Mesendoderm (in vitro differentiated cells): ENCODE measurements at regions not wholly inside any gene's neighbourhood (a gene's known extent, or its start where the extent isn't known, plus 50 kb on each side); places are given as distances from the start of the nearest gene placed in this dataset.

Experiments used
- DNase-seq: peaks from one replicate; pipeline ENCODE4 v3.0.0; 2013
- H2AK5ac ChIP-seq: 2 replicates; pipeline ENCODE4 v1.6.1; 2013; ENCODE audit warnings: low read length, inconsistent platforms
- H2BK120ac ChIP-seq: 2 replicates; pipeline ENCODE4 v1.6.1; 2013; ENCODE audit warnings: low read depth, mild to moderate bottlenecking, low read length, moderate library complexity, mixed read lengths
- H2BK15ac ChIP-seq: replicated peaks from 2 replicates; pipeline ENCODE4 v1.6.1; 2013; ENCODE audit warnings: low read depth, mild to moderate bottlenecking, moderate library complexity
- H2BK5ac ChIP-seq: 2 replicates; pipeline ENCODE4 v1.6.1; 2013; ENCODE audit warnings: low read length, inconsistent platforms
- H3K18ac ChIP-seq: 2 replicates; pipeline ENCODE4 v1.6.1; 2013; ENCODE audit warnings: mild to moderate bottlenecking, low read length, mixed read lengths
- H3K23ac ChIP-seq: one replicate; pipeline ENCODE4 v1.6.1; 2013; ENCODE audit warnings: low read length
- H3K27ac ChIP-seq: 2 replicates; pipeline ENCODE4 v1.5.1; 2013; ENCODE audit warnings: low read depth, mild to moderate bottlenecking, inconsistent platforms, low read length, moderate library complexity
- H3K27me3 ChIP-seq: 2 replicates; pipeline ENCODE4 v1.6.1; 2013; ENCODE audit warnings: low read length, control low read depth, mild to moderate bottlenecking, inconsistent platforms; ENCODE audit not compliant: insufficient read depth, poor library complexity
- H3K36me3 ChIP-seq: 2 replicates; pipeline ENCODE4 v1.6.1; 2013; ENCODE audit warnings: low read length, inconsistent platforms; ENCODE audit not compliant: control insufficient read depth, insufficient read depth
- H3K4ac ChIP-seq: one replicate; pipeline ENCODE4 v1.6.1; 2013; ENCODE audit warnings: low read depth, mild to moderate bottlenecking, low read length, moderate library complexity
- H3K4me1 ChIP-seq: 2 replicates; pipeline ENCODE4 v1.6.1; 2013; ENCODE audit warnings: low read depth, low read length, inconsistent platforms; ENCODE audit not compliant: control insufficient read depth
- H3K4me2 ChIP-seq: 2 replicates; pipeline ENCODE4 v1.6.1; 2013; ENCODE audit warnings: low read length
- H3K4me3 ChIP-seq: 2 replicates; pipeline ENCODE4 v1.5.1; 2013; ENCODE audit warnings: mild to moderate bottlenecking, low read length
- H3K56ac ChIP-seq: one replicate; pipeline ENCODE4 v1.6.1; 2013; ENCODE audit warnings: low read length
- H3K79me1 ChIP-seq: 2 replicates; pipeline ENCODE4 v1.6.1; 2013; ENCODE audit warnings: low read length, inconsistent platforms
- H3K79me2 ChIP-seq: 2 replicates; pipeline ENCODE4 v1.6.1; 2013; ENCODE audit warnings: mild to moderate bottlenecking, low read length; ENCODE audit not compliant: control insufficient read depth, insufficient read depth
- H3K9ac ChIP-seq: 2 replicates; pipeline ENCODE4 v1.6.1; 2013; ENCODE audit warnings: low read length, inconsistent platforms
- H4K5ac ChIP-seq: one replicate; pipeline ENCODE4 v1.6.1; 2013; ENCODE audit warnings: low read length
- H4K8ac ChIP-seq: one replicate; pipeline ENCODE4 v1.6.1; 2013; ENCODE audit warnings: low read depth, mild to moderate bottlenecking, control low read depth, low read length, moderate library complexity
- whole genome bisulfite sequencing: extraction: QIAGEN DNeasy Blood & Tissue Kit; methylation state at CpG from one replicate; pipeline ENCODE4 v1.1.7; 2013; ENCODE audit warnings: low lambda C conversion rate, missing lambda C conversion rate; ENCODE audit not compliant: insufficient coverage; ENCODE audit errors: extremely low coverage; 5-methylcytosine and 5-hydroxymethylcytosine counted together

DNA sequence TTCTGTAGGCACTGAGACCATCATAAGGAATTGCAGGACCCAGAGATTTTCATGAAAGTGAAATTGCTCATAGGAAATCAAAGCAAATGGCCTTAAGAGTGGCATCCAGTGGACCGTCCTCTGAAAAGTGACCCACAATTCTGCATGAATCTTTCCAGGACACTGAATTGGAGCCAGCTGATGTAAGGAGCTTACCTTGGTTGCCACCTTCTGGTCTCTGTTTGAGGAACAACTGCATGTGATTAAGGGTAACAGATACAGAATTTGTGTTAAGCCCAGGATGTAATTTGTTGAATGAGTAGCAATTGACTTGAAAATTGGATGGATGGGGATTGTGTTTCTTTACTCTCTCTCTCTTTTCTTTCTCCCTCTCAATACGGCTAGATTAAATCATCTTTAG lies 49.9 kb upstream of the GAS1 start:
- no peaks in the 10 kb centered on the region for H3K27me3 ChIP-seq
- no peak overlapping the region for H3K23ac ChIP-seq
- H3K27ac ChIP-seq: no peak overlapping the region
- H3K18ac ChIP-seq: no peak overlapping the region
- no peak overlapping the region for H2BK120ac ChIP-seq
- H4K5ac ChIP-seq: no peak overlapping the region
- H3K56ac ChIP-seq: no peak overlapping the region
- no peak overlapping the region for H2BK5ac ChIP-seq
- H3K4me1 ChIP-seq: no peaks in the 10 kb centered on the region
- H3K4me3 ChIP-seq: no peak overlapping the region
- WGBS: no CpG with 5 or more reads among the region's 2 CpGs
- no peak overlapping the region for H3K9ac ChIP-seq
- H3K4me2 ChIP-seq: no peak overlapping the region
- no peaks in the 10 kb centered on the region for H3K79me1 ChIP-seq
- no peak for DNase-seq
- no peak overlapping the region for H4K8ac ChIP-seq
- H2AK5ac ChIP-seq: no peak overlapping the region
- H3K36me3 ChIP-seq: no peaks in the 10 kb centered on the region
- H3K79me2 ChIP-seq: no peaks in the 10 kb centered on the region
- H2BK15ac ChIP-seq: no peak overlapping the region
- no peak overlapping the region for H3K4ac ChIP-seq

DNA sequence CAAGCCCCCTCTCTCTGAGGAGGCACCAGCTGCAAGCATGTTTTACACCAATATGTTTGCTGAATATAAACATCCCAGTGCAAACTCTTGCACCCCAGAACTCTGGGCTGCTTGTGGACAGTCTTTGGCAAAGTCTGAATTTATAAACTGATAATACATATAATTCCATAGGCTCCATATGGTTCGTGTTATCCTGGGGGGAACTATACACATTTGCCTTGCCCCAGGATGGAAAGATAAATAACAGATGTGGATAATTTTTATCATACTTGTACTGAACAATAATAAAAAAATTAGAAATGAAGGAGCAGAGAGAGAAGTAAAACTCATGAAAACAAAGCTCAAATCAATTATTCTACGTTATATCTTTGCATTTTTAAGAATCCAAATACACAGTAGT lies 50.6 kb upstream of the GAS1 start:
- Histone ChIP-seq H3K9ac (no peak overlapping the region), H3K4me2 (no peak overlapping the region), H3K18ac (no peak overlapping the region), H4K8ac (no peak overlapping the region), H3K23ac (no peak overlapping the region), H2BK5ac (no peak overlapping the region), H2BK15ac (no peak overlapping the region), H3K4me3 (no peak overlapping the region), H3K56ac (no peak overlapping the region), H3K79me2 (no peaks in the 10 kb centered on the region), H3K27ac (no peak overlapping the region), H3K4ac (no peak overlapping the region), H2AK5ac (no peak overlapping the region), H4K5ac (no peak overlapping the region), H2BK120ac (no peak overlapping the region), H3K79me1 (no peaks in the 10 kb centered on the region), H3K27me3 (no peaks in the 10 kb centered on the region), H3K4me1 (no peaks in the 10 kb centered on the region), H3K36me3 (no peaks in the 10 kb centered on the region)
- no CpG with 5 or more reads among the region's 2 CpGs for WGBS
- no peak for DNase-seq

DNA sequence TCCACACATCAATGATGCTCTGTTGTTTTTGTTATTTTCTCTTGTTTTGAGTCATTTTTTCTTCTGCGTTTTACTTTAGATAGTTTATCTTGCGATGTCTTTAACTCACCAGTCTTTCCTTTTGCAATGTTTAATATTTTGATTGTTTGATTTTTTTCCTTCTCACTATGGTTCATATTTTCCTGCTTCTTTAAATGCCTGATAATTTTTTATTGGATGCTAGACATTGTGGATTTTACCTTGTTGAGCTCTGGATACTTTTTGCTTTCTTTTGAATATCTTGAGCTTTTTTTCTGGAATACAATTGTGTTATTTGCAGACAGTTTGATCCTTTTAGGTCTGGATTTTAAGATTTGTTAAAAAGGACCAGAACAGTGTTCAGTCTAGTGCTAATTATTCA lies 55.2 kb upstream of the GAS1 start:
- Histone ChIP-seq H3K4ac (no peak overlapping the region), H3K56ac (no peak overlapping the region), H3K79me2 (no peaks in the 10 kb centered on the region), H4K8ac (no peak overlapping the region), H3K4me2 (no peak overlapping the region), H4K5ac (no peak overlapping the region), H2AK5ac (no peak overlapping the region), H2BK120ac (no peak overlapping the region), H3K27ac (no peak overlapping the region), H2BK5ac (no peak overlapping the region), H3K79me1 (no peaks in the 10 kb centered on the region), H3K9ac (no peak overlapping the region), H3K4me3 (no peak overlapping the region), H3K4me1 (no peaks in the 10 kb centered on the region), H3K27me3 (no peaks in the 10 kb centered on the region), H3K23ac (no peak overlapping the region), H2BK15ac (no peak overlapping the region), H3K18ac (no peak overlapping the region), H3K36me3 (no peaks in the 10 kb centered on the region)
- no peak for DNase-seq
- WGBS: no CpG with 5 or more reads among the region's 2 CpGs

DNA sequence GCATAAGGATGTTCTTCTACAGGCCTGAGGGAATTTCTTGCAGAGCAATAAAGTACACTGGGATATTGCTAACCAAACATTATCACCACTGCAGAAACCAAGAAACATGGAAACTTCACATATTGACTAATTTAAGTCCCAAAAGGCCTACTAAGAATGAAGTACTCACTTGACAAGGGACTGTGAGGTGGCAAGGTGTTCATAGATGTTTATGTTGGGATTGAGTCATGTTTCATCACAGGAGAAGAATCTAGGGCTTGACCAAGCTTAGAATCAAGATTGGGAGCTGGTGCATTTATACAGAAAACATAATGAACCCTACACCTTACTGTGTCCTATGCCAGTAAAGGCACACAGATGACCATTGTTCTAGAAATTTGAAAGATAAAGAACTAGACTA lies 56.7 kb upstream of the GAS1 start:
- Histone ChIP-seq H2AK5ac (no peak overlapping the region), H3K18ac (no peak overlapping the region), H3K4me2 (no peak overlapping the region), H3K27me3 (no peaks in the 10 kb centered on the region), H2BK5ac (no peak overlapping the region), H3K4me3 (no peak overlapping the region), H3K79me2 (no peaks in the 10 kb centered on the region), H3K9ac (no peak overlapping the region), H3K36me3 (no peaks in the 10 kb centered on the region), H4K8ac (no peak overlapping the region), H3K23ac (no peak overlapping the region), H2BK120ac (no peak overlapping the region), H3K27ac (no peak overlapping the region), H2BK15ac (no peak overlapping the region), H3K56ac (no peak overlapping the region), H4K5ac (no peak overlapping the region), H3K4me1 (no peaks in the 10 kb centered on the region), H3K79me1 (no peaks in the 10 kb centered on the region), H3K4ac (no peak overlapping the region)
- DNase-seq: no peak

DNA sequence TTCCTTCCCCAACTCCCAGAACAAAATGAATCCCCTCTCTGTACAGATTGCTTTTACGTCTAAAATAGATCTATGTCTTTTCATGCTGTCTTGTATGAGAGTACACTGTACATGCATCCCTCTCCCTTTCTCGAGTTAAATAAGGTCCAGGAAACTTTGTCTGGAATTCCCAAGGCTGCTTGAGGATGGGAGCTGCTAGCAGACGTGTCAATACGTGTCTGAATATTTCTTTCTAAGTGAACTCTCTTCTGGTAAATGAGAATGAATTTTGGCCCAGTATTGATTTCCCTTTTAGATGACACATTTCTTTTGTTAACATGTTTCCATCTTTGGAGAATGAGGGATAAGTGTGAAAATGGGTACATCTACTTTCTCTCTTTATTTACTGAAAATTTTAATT lies 59.6 kb upstream of the GAS1 start:
- Histone ChIP-seq H4K8ac (no peak overlapping the region), H3K56ac (no peak overlapping the region), H3K27me3 (no peaks in the 10 kb centered on the region), H3K4me2 (no peak overlapping the region), H2AK5ac (no peak overlapping the region), H3K4me1 (no peaks in the 10 kb centered on the region), H3K36me3 (no peaks in the 10 kb centered on the region), H3K23ac (no peak overlapping the region), H3K79me2 (no peaks in the 10 kb centered on the region), H3K9ac (no peak overlapping the region), H4K5ac (no peak overlapping the region), H2BK15ac (no peak overlapping the region), H3K4me3 (no peak overlapping the region), H2BK120ac (no peak overlapping the region), H2BK5ac (no peak overlapping the region), H3K4ac (no peak overlapping the region), H3K79me1 (no peaks in the 10 kb centered on the region), H3K27ac (no peak overlapping the region), H3K18ac (no peak overlapping the region)
- no peak for DNase-seq
- WGBS: no CpG with 5 or more reads among the region's 4 CpGs

DNA sequence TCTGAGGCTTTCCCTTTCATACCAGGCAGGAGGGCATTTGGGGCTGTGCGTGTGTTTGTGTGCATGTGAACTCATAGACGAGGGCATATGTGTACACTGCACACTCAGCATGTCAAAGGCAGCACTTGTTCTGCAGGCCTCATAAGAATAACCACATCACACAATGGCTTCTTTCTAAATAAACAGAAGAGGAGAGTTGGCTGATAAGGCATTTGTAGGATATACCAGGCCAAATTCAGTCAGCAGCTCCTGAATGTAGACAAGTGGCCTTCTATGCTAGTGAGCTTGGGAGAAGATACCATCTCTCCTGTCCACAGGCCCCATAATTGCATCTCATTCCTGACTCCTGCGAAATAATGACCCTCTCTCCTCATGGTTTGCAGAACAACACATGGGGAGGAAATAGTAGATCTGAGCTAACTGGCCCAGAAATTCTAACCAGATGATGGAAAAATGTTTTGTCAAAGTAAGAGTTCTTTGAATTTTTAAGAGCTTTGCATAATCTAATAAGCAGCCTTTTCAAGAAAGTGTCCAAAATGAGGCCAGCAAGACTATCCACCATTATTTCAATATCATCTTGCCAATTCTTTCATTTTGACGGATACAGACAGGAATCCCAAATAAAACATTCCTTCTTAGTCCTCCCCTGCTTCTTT lies 60.5 kb upstream of the GAS1 start:
- no peak overlapping the region for H2BK5ac ChIP-seq
- no peak overlapping the region for H2AK5ac ChIP-seq
- H3K4me3 ChIP-seq: no peak overlapping the region
- H4K5ac ChIP-seq: no peak overlapping the region
- H3K4me2 ChIP-seq: no peak overlapping the region
- WGBS: no CpG with 5 or more reads among the region's 4 CpGs
- no peak overlapping the region for H3K9ac ChIP-seq
- H2BK15ac ChIP-seq: no peak overlapping the region
- H3K18ac ChIP-seq: no peak overlapping the region
- no peak overlapping the region for H4K8ac ChIP-seq
- H3K36me3 ChIP-seq: no peaks in the 10 kb centered on the region
- H3K56ac ChIP-seq: no peak overlapping the region
- H3K27me3 ChIP-seq: no peaks in the 10 kb centered on the region
- H3K23ac ChIP-seq: no peak overlapping the region
- DNase-seq: no peak
- H3K4ac ChIP-seq: no peak overlapping the region
- no peaks in the 10 kb centered on the region for H3K79me1 ChIP-seq
- H3K79me2 ChIP-seq: no peaks in the 10 kb centered on the region
- no peaks in the 10 kb centered on the region for H3K4me1 ChIP-seq
- no peak overlapping the region for H3K27ac ChIP-seq
- H2BK120ac ChIP-seq: no peak overlapping the region
